NCI-H2171 (cell line): ENCODE measurements at regions not wholly inside any gene's neighbourhood (a gene's known extent, or its start where the extent isn't known, plus 50 kb on each side); places are given as distances from the start of the nearest gene placed in this dataset.

Experiments
- DNase-seq: peaks from one replicate; lab custom pipeline; 2025; lab: John Stamatoyannopoulos, UW

DNA sequence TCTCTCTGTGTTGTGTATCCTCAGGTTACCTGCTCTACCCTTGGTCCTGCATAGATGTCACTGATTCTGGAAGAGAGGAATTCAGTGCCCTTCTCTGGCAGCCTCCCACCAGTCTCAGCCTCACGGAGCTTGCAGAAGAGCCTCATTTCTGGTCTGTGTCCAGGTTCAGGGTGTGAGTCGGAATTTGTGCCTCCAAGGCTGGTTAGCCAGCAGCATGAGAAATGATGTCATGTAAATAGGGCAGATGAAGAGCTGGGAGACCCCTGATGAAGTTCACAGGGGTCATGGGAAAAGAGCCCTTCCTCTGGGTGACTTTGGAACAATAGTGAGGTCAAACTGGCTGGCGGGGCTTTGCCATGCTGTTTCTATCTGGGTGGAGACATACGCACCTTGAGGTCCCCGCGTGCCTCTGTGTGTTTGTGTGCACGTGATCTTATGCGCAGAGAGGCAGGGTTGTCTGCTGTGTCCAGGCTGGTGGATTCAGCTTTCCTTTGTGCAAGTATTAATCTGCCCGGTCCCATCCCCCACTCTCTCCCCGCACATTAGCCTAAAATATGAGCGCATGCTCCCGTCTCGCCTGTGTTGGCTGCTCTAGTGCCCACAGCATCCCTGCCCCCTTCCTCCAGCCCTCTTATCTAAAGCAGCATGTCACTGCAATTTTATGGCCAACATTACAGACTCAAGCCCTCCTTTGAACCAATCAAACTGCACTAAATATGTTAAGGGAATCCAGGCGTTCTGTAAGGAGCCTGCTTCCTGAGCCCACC lies 256.3 kb upstream of the ZFHX3 start:
- no peak for DNase-seq

DNA sequence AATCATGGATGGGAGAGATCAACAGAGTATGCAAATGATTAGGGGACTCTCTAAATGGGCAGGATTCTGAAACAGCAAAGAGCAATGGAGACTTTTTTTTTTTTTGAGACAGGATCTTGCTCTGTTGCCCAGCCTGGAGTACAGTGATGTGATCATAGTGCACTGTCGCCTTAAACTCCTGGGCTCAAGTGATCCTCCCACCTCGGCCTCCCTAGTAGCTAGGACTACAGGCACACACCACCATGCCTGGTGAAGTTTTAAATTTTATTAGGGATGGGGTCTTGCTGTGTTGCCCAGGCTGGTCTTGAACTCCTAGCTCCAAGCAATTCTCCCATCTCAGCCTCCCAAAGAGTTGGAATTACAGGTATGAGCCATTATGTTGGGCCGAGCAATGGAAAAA lies 255.0 kb upstream of the ZFHX3 start:
- DNase-seq, result no peak

DNA sequence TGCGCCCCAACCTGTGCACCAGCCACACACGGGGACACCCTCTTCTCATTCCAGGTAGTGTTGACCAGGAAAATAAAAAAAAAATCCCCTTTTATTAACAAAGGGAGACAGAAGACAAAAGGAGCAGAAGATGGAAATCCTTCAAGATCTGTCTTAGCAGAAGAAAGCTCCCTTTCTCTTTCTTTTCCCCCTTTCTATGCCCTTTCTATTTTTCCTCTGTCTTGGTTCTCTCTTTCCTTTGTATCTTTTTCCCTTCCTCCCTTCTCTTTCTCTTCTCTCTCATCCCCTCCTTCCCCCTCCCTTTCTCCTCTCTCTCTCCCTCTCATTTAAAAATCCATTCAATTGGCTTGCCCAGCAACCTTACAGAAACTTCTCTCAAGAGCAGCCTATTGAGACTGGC lies 254.1 kb upstream of the ZFHX3 start:
- DNase-seq, result no peak

DNA sequence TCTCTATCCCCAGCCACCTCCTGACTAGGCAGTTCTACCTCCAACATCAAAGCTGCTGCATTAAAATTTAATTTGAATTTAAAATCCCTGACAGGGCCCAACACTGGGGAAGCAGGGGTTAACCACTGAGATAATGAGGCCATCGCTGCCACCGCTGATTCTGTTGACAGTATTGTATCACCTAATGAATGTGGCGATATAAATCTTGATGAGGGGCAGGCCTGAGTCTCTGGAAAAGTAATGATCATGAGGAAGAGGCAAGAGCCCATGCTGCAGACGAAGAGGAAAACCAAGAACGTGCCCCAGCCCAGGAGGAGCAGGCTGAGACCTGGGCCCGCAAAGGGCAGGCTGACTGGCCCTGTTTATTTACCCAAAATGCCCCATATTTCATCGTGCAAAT lies 251.4 kb upstream of the ZFHX3 start:
- no peak for DNase-seq

DNA sequence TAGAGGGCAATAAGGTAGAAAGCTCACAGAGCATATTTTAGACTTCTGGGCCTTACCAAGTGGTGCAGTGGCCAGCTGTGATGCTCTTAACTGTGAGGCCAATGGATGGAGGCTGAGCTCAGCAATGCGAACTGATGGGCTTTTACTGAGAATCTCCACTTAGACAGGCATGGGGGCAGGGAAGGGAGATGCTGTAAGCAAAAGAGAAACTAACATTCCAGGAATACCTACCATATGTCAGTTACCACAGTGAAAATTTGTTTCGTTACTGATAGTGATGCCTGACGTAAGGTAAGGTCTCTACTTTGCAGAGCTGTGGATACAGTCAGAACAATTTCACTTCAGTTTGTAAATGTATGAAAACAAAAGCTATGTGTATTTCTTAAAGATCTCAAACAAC lies 250.6 kb upstream of the ZFHX3 start:
- no peak for DNase-seq

DNA sequence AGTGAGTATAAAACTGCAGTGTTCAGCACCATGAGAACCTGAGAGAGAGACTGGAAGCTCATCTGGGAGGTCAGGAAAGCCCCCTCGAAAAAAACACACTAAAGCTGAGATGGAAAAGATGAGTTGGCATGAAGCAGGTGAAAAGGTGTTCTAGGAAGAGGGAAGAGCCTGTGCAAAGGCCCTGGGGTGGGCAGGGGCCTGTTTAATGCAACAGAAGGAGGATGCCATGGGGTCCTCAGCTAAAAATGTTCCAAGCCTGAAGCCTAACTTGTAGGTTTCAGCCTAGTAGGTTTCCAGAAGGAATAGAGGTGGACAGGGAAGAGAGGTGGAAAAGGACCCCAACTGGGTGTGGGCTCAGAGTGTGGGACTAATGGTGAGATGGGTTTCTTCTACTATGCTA lies 242.3 kb upstream of the ZFHX3 start:
- DNase-seq, result no peak

DNA sequence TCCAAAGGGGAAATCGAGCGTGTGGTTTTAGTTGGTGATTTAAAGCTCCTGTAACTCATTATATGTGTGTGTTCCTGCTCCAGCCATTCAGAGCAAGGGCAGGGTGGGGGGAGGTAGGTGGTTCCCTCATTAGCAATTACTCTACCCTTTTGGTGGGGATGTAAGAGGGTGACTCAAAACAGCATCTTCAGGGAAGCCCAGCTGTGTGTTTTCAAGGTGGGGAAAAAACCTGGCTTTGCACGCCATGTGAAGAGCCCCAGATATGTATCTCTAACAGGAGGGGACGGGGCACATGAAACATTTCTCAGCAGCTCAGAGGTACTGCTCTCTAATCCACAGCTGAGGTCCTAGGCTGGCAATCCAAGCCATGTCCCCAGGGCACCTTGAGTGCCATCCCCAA lies 241.3 kb upstream of the ZFHX3 start:
- DNase-seq, result no peak

DNA sequence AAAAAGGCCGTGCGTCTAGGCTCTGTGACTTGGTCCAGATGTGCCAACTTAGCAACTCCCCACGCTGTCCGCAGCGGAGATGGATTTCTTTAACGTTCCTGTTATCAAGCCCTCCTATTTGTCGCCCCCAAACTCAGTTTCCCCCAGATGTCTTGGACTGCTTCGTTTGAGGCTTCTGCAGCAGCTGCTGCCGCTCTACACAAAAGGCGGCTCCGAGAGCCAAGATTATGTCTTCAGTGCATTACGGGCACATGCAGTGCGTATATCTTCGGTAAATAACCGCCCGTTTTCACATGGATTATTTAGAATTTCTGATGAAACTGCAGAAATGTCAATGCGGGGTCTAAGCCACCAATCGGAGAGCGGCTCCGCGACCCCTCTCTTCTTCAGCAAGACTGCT lies 240.6 kb upstream of the ZFHX3 start:
- no peak for DNase-seq

DNA sequence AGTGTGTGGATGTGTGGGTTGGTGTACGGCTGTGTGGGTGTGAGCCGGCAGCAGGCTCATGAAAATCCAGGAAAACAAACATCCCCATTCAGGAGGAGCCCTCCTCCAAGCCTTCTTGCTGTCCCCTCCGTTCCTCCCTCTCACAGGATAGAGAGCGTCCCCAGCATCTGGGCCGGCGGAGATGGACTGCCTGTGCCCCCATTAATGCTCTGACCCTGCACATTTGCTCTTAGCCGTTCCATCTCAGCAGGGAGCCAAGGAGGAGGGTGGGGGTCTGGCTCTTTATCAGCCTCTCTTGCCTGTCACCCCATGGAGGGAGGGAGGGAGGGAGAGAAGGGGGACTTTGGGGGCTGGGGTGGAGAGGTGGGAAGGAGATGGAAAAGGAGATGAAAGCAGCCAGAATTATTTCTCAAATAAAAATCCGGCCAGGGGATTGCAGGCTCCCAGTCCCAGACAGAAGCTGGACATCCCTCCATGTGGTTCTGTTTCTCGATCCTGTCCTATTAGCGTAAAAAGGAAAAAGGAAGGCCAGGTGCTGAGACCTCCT lies 240.0 kb upstream of the ZFHX3 start:
- no peak for DNase-seq

DNA sequence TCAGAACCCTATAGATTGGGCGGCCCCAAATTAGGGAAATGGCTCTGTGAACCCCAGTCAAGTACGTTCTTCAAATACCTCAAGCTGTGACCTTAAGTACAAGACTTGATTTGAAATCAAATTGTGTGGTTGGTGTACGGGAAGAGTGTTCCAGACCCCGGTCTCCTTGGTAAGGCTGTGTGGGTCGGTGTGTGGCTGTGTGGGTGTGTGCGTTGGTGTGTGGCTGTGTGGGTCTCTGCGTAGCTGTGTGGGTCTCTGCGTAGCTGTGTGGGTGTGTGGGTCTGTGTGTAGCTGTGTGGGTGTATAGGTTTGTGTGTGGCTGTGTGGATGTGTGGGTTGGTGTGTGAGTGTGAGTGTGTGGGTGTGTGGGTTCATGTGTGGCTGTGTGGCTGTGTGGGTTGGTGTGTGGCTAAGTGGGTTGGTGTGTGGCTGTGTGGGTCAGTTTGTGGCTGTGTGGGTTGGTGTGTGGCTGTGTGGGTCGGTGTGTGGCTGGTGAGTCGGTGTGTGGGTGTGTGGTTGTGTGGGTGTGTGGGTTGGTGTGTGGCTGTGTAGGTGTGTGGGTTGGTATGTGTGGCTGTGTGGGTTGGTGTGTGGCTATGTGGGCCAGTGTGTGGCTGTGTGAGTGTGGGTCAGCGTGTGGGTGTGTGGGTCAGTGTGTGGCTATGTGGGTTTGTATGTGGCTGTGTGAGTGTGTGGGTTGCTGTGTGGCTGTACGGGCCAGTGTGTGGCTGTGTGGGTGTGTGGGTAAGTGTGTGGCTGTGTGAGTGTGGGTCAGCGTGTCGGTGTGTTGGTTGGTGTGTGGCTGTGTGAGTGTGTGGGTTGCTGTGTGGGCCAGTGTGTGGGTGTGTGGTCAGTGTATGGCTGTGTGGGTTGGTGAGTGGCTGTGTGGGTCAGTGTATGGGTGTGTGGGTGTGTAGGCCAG lies 238.7 kb upstream of the ZFHX3 start:
- DNase-seq, result no peak

DNA sequence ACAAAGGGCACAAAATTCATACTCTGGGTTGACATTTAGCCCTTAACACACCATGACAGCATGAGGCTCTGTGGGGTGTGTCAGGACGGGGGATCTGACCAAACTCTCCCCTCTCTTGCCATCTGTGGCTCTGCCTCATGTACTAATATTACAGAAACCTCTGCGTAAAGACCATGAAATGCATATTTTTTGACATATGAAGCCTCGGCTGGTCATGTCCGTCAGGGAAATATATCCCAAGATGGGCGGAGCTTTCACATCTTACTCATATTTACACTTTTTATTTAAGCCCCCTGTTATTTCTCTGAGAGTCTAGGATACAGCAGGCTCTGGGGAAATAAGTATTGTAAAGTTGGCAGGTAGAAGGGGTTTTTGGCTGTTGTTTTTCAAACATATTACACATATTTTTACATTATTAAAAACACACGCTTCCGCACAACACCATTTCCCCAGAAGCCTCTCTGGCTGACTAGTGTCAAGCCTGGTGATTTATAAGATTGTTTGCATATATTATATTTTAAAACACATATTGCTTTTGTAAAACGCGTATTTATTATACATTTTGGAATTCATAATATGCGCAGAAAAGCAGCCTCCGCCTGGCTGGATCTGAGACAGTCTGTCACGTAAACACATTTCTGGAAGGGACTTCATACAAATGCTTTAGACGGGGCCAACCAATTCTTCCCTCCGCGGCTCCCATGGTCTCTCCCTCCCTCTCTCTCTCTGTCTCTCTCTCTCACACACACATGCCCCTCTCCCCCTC lies 237.7 kb upstream of the ZFHX3 start:
- DNase-seq, result no peak

DNA sequence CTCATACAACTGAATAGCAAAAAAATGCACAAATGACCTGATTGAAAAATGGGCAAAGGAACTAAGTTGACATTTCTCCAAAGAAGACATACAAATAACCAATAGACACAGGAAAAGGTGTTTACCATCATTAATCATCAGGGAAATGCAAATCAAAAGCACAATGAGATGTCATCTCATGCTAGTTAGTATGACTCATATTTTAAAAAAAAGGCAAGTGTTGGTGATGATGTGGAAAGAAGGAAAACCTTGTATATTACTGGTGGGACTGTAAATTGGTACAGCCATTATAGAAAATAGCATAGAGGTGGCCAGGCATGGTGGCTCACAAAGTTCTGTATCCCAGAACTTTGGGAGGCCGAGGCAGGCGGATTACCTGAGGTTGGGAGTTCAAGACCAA lies 232.5 kb upstream of the ZFHX3 start:
- no peak for DNase-seq

DNA sequence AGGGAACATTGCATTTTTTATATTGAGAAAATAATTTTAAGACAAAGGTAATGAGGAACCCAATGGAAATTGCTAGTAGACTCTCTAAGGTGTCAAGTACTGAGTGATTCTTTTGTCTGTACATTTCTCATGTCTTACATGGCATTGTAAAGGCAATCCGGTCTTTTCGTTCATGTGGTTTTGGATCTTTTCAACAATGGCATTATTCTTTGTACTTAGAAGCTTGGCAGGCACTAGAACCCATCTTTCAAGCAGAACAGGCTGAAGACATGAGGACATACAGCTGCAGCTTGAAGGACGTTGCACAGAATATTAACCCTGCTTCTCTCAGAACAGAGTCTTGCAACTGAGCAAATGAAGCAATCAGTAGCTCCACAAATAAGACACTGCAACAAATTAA lies 231.5 kb upstream of the ZFHX3 start:
- no peak for DNase-seq

DNA sequence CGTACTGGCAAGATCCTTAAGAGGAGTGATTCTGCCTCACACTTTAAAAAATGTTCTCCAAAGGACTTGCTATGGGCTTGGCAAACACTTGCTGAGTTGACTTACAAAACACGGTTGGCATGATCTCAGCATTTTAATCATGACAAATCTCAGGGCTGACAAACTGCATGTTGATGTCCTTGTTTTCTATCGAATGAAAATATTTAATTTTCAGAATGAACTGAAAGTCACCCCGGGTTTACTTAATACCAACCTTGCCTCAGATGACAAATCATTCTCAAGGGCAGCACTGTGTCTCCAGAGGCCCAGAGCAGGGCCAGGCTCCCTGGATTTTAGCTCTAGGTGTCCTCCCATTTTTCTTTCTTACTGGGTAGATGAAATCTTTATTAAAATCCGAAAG lies 229.1 kb upstream of the ZFHX3 start:
- DNase-seq, result no peak

DNA sequence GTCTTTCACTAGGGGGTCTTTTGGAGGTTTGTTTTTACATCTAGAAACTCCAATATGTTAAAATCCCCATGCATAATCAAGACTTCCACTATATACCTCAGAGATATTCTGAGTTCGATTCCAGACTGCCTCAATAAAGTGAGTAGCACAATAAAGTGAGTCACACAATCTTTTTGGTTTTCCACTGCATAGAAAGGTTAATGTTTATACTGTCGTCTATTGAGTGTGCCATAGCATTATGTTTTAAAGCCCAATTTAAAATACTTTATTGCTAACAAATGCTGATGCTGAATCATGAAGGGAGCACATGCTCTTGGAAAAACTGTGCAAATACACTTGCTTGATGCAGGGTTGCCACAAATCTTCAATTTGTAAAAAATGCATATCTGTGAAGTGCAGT lies 227.5 kb upstream of the ZFHX3 start:
- no peak for DNase-seq

DNA sequence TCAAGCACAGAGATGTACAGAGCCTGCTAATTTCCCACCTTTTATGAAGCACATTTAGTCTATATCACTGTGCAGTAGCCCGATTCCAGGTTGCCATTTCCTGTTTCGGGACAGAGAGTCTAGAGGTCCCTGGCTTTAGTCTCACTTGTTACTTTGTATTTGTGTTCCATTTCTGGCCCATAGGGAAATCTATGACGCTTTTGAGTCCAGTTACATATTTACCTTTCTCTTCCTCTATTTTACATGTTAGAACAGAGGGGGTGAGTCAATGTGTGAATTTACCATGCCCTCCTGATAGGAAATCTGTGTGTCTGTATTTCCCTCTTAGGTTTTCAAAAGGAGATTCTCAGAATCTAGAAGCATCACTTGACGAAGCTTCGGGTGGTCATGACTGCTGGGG lies 227.1 kb upstream of the ZFHX3 start:
- no peak for DNase-seq

DNA sequence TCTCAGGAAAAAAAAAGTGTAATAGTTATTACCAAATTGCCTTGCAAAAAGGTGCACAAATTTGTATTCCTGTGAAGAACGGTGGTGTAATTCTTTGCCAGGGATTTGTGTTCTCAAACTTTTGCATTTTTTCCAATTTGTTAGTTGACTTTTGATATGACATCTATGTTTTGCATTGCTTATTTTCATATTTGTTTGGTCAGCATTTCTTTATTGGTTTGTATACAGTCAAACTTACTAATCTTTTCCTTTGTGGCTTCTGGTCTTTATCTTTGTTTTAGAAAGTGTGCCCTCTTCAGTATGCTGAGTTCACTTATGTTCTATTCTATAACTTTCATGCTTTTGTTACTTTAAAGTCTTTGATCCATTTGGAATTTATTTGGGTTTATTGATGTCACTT lies 226.2 kb upstream of the ZFHX3 start:
- DNase-seq, result no peak

DNA sequence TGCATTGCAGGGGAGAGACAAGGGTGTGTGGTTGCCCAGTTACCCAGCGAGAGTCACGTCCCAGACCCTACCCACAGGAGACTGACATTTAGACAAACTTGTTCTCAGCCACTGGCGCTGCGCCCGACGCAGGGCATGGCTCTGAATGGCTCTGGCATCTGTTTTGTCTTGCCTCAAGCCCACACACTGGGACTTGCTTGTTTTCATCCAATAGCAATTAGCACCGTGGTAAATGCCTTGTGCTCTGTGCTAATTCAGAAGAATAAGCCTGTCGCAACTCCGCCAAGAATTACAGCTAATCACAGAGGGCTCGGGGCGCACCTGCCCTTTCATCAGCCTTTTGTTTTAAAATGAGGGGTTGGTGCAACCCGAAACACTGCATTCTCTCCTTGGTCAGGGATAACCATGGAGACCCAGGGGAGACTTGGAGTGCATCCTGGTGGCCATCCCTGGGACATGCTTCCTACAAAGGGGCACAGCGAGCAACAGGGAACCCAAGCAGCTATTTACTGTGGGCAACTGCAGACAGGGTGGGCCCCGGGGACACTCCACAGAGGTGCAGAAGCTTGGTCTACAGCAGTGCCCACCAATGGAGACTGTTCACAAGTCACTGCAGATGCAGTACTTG lies 220.6 kb upstream of the ZFHX3 start:
- DNase-seq, result peak; percentile 6

DNA sequence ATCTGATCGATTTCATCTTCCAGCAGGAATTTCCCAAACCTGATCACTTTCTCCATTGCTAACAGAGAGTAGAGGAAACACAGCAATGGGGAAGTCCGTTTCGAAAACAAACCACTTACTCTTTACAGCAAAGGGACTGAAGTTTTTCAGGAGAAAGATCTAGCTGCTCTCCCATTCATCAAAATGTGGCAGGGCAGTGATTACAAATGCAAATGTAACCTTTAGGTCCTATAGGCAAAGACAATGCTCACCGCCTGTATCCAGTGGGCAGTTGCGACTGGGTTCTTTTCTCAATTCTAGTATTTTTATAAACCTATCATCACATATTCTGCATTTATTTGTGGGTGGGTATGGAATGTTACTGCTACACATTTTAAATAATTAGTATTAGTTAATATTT lies 218.0 kb upstream of the ZFHX3 start:
- DNase-seq, result no peak

DNA sequence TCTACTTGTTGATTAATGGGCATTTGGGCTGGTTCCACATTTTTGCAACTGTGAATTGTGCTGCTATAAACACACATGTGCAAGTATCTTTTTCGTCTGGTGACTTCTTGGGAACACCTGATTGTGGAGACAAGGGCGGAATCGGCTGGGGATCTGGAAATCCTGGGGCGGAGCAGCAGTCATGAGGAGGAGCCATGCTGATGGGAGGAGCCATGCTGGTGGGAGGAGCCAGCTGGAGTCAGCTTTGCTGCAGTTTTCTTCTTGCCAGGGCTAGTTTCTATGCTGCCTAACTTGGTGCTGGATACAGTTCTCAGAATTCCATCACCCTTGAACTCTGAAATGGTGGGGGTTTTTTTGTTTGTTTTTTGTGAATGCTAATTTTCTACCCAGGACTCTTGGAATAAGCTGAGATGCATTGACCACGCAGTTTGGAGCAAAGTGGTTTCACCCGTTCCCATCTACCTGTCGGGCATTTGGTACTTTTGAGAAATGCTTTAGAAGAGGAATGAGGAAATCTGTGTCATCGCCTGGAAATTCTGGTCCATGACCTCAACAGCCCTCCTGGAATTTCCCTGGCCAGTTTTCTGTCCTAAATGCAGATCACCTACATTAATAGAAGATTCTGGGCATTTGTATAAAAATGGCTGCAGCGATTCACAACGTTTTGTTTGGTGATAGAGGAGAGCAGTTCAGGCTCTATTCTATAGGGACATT lies 217.4 kb upstream of the ZFHX3 start:
- DNase-seq, result no peak

DNA sequence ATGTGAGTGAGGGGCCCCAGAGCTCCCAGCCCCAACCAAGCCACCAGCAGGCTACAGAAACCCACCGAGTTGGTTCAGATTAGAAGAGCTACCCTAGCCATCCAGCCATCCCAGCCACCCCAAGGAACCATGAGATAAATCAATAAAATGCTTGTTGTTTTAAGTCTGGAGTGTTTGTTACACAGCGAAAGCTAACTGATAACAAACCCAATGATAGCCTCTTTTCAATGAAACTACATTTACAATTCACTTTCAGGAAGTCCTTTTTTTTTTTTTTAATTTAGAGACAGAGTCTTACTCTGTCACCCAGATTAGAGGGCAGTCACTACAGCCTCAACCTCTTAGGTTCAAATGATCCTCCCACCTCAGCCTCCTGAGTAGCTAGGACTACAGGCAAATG lies 215.0 kb upstream of the ZFHX3 start:
- DNase-seq, result no peak
